Heart right ventricle (tissue), 16 donors: ENCODE measurements at regions not wholly inside any gene's neighbourhood (a gene's known extent, or its start where the extent isn't known, plus 50 kb on each side); places are given as distances from the start of the nearest gene placed in this dataset.

Source experiments
- ATAC-seq, 8 donors: fragments of 200-7000 bp; cut with Tn5 transposase; one replicate each; pipeline ENCODE4 v1.9.1; 2020; ENCODE audit warnings: mild to moderate bottlenecking in 8 of 8, moderate library complexity in 8 of 8, moderate number of reproducible peaks in 1 of 8
- DNase-seq, 2 donors: peaks; one replicate each; pipeline ENCODE4 v3.0.0-alpha.2; 2020
- H3K27ac ChIP-seq, 10 donors: fragments of 200-600 bp; sonication (generic) in 2 of 10; one replicate each; pipeline versions ENCODE4 v1.5.0 to v1.8.0; 2020 to 2022; ENCODE audit warnings: mild to moderate bottlenecking in 3 of 10
- H3K27me3 ChIP-seq, 7 donors: fragments of 200-600 bp; one replicate each; pipeline ENCODE4 v1.8.0; 2021 to 2022; ENCODE audit warnings: mild to moderate bottlenecking in 2 of 7
- H3K36me3 ChIP-seq, 9 donors: fragments of 200-600 bp; sonication (generic) in 1 of 9; one replicate each; pipeline versions ENCODE4 v1.5.0 to v1.8.0; 2020 to 2022; ENCODE audit warnings: mild to moderate bottlenecking in 2 of 9
- H3K4me1 ChIP-seq, 9 donors: fragments of 200-600 bp; sonication (generic) in 1 of 9; one replicate each; pipeline versions ENCODE4 v1.5.0 to v1.8.0; 2020 to 2022; ENCODE audit warnings: mild to moderate bottlenecking in 4 of 9
- H3K4me3 ChIP-seq, 10 donors: fragments of 200-600 bp; sonication (generic) in 2 of 10; one replicate each; pipeline versions ENCODE4 v1.5.0 to v1.8.0; 2020 to 2022; ENCODE audit warnings: mild to moderate bottlenecking in 7 of 10, moderate library complexity in 2 of 10
- H3K9me3 ChIP-seq, 11 donors: fragments of 200-600 bp in 10 of 11; sonication (generic) in 2 of 11; one replicate each; pipeline versions ENCODE4 v1.5.0 to v1.8.0; 2013 to 2022; ENCODE audit warnings: mild to moderate bottlenecking in 2 of 11, control low read depth in 1 of 11, moderate library complexity in 1 of 11
- WGBS, 2 donors: extraction: QIAGEN DNeasy Blood & Tissue Kit; methylation state at CpG; one replicate each; pipeline ENCODE4 v1.1.7; 2013; ENCODE audit warnings: inconsistent platforms in 1 of 2; 5-methylcytosine and 5-hydroxymethylcytosine counted together
- intact Hi-C, 10 donors: fragments of 100-400 bp; cut with DNase I; formaldehyde crosslinking; loops; one replicate each; pipeline versions ENCODE4 v1.11.1 to v1.14.2; 2022
- TF ChIP-seq, protein P1 (sequence below), 9 donors: fragments of 200-600 bp; sonication (generic) in 2 of 9; IDR thresholded peaks; one replicate each; pipeline versions ENCODE4 v1.5.0 to v1.8.0; 2021 to 2022; ENCODE audit warnings: antibody characterized with exemption in 9 of 9, mild to moderate bottlenecking in 5 of 9, moderate library complexity in 1 of 9
- donor health status: Arrhythmogenic right ventricular cardiomyopathy.
- donor health status: ischemic (EF 13 %, LVEDD 7.1; RV severe dilation, severe dysfunction).
- donor health status: healthy with polysubstance abuse.
- donor health status: DM: no; HTN: yes; CAD: no.
- donor health status: DM: no; HTN: no; CAD: no.
- donor health status: ischemic (EF 25% LVEDD 6.9; RV normal size, moderate dysfunction).
- donor health status: ischemic (EF 25% LVEDD 5.7; RV mildly dilated, moderate dysfunction).
- donor health status: healthy.
- donor health status: DM: yes; HTN: yes; CAD: no.
- donor health status: Ischemic cardiomyopathy.
- donor health status: ischemic (EF 35%, LVEDD 5.7; RV mildly dilated, moderate dysfunction).
- donor health status: nonischemic (EF 11% LVEDD 7.7; RV severe dilation, severe dysfunction).
- donor health status: DM: yes; HTN: yes; CAD: no.
- donor health status: PGD.
- donor health status: ischemic (EF 29% LVEDD 5.4; RV normal size, mild dysfunction).
- donor health status: nonischemic (EF 23%, LVEDD 6.1; RV moderate dilation, normal function).

DNA sequence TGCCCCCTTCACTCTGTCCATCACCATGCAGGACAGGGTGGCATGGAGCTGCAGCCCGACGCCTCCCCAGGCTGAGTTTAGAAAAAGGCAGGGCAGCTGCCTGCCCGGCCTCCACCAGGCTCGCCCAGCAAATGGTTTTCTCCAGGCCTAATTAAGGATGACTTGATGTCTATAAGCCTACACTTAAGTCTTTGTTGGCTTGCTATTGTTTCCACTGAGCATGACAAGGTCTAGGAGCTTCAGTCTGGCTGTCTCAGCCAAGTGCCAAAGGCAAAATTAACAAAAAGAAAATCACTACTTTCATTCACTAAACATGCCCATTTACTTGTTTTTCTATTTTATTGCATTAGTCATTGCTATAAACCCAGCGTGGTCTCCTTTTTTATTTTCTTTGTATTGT is 372.2 kb downstream of the INSIG2 start:
- Histone ChIP-seq H3K4me3 (no peak overlapping the region), H3K9me3 (no peaks in the 10 kb centered on the region), H3K36me3 (no peaks in the 10 kb centered on the region), H3K27ac (no peak overlapping the region), H3K4me1 (no peaks in the 10 kb centered on the region), H3K27me3 (peaks cover 0 to 33% (median 16%) of the 10 kb centered on the region in 7 donors)
- 82 to 87% methylated on average over 5 of the region's 5 CpGs for whole genome bisulfite sequencing, 2 donors
- intact Hi-C loops, result no loop called here
- DNase-seq (no peak), ATAC-seq (no peak)
- TF ChIP-seq, protein P1, sequence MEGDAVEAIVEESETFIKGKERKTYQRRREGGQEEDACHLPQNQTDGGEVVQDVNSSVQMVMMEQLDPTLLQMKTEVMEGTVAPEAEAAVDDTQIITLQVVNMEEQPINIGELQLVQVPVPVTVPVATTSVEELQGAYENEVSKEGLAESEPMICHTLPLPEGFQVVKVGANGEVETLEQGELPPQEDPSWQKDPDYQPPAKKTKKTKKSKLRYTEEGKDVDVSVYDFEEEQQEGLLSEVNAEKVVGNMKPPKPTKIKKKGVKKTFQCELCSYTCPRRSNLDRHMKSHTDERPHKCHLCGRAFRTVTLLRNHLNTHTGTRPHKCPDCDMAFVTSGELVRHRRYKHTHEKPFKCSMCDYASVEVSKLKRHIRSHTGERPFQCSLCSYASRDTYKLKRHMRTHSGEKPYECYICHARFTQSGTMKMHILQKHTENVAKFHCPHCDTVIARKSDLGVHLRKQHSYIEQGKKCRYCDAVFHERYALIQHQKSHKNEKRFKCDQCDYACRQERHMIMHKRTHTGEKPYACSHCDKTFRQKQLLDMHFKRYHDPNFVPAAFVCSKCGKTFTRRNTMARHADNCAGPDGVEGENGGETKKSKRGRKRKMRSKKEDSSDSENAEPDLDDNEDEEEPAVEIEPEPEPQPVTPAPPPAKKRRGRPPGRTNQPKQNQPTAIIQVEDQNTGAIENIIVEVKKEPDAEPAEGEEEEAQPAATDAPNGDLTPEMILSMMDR (IDR thresholded peaks at IDR 0.05), result no peak

DNA sequence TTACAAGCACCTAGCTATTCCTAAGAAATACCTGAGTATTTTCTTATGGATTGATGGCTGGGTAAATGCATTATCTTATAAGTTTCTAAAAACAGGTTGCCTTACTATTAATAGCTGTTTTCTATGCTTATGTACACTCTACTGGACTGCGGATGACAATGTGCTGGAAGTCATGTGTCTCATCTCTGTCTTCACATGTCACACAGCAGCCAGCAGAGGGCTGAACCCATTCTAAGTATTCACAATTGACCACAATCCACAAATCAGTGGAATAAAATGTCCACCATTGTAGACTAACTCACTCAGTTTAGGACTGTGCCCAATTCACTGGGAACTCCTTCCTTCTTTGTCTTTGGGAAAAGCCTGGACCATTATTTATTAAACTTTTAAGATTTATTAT is 371.2 kb downstream of the INSIG2 start:
- peaks cover 0 to 34% (median 16%) of the 10 kb centered on the region in 7 donors for H3K27me3 ChIP-seq
- TF ChIP-seq, protein P1 (IDR thresholded peaks at IDR 0.05), result no peak
- no peaks in the 10 kb centered on the region for H3K9me3 ChIP-seq
- no peaks in the 10 kb centered on the region for H3K36me3 ChIP-seq
- H3K4me1 ChIP-seq, result no peaks in the 10 kb centered on the region
- no peak overlapping the region for H3K4me3 ChIP-seq
- no peak overlapping the region for H3K27ac ChIP-seq
- WGBS, 2 donors, result 71 to 75% methylated on average over 1 of the region's 1 CpG
- no peak for ATAC-seq
- intact Hi-C loops, result loop anchor here in 1 of 10 donors (2.0 kb wide), 1 partner anchor 27 kb away; no protein-coding TSS in a partner anchor
- no peak for DNase-seq

DNA sequence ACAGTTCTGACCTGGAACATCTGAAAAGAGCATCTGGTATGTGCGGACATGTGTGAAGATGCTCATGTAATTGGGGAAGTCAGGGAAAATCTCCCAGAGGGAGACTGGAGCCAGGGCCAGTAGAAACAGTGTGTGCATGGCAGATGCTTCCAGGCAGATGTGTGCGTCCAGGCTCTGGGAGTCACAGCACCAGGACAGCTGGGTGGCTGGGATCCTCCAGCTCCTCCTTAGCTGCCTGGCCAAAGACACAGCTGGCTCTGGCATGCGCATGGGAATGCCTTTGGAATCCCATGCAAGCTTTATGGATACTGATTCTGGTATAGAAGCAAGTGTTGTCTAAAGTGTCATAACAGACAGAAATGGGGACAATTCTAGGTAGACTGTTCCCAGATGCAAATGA is 369.7 kb downstream of the INSIG2 start:
- WGBS, 2 donors, result 75 to 76% methylated on average over 3 of the region's 3 CpGs
- intact Hi-C loops, result loop anchor here in 1 of 10 donors (2.0 kb wide), 1 partner anchor 25 kb away; no protein-coding TSS in a partner anchor
- H3K4me1 ChIP-seq, result no peaks in the 10 kb centered on the region
- no peak overlapping the region for H3K27ac ChIP-seq
- ATAC-seq (no peak), DNase-seq (no peak)
- H3K27me3 ChIP-seq, result peaks cover 0 to 34% (median 16%) of the 10 kb centered on the region in 7 donors
- no peak overlapping the region for H3K4me3 ChIP-seq
- TF ChIP-seq, protein P1 (IDR thresholded peaks at IDR 0.05), result no peak
- H3K36me3 ChIP-seq, result no peaks in the 10 kb centered on the region
- no peaks in the 10 kb centered on the region for H3K9me3 ChIP-seq

DNA sequence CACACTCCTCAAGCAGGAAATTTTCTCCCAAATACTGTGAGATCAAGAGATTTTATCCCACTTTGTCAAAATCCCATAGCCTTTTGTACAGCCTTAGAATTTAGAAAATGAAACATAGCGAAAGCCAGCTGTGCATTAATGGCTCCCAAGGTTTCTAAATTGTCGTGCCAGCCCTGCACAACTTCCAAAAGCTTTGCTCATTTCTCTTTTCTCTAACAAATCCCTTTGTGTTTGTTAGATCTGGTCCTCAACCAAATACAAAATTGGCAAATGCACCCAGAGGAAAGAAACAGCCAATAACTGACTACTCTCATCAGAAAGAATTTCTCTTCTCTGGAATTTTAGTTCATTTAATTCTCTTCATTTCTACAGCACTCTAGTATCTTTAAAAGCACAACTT is 361.1 kb downstream of the INSIG2 start:
- Histone ChIP-seq H3K27ac (no peak overlapping the region), H3K36me3 (no peaks in the 10 kb centered on the region), H3K9me3 (peaks cover 0 to 5% (median 0%) of the 10 kb centered on the region in 11 donors), H3K27me3 (peaks cover 0 to 2% (median 0%) of the 10 kb centered on the region in 7 donors), H3K4me1 (no peaks in the 10 kb centered on the region), H3K4me3 (no peak overlapping the region)
- WGBS, 2 donors, result 75 to 76% methylated on average over 2 of the region's 2 CpGs
- DNase-seq, result no peak
- intact Hi-C loops, result no loop called here
- ATAC-seq, result no peak
- TF ChIP-seq, protein P1 (IDR thresholded peaks at IDR 0.05), result no peak
